ENCODE measurements at regions not wholly inside any gene's neighbourhood (a gene's known extent, or its start where the extent isn't known, plus 50 kb on each side); places are given as distances from the start of the nearest gene placed in this dataset.

DNA sequence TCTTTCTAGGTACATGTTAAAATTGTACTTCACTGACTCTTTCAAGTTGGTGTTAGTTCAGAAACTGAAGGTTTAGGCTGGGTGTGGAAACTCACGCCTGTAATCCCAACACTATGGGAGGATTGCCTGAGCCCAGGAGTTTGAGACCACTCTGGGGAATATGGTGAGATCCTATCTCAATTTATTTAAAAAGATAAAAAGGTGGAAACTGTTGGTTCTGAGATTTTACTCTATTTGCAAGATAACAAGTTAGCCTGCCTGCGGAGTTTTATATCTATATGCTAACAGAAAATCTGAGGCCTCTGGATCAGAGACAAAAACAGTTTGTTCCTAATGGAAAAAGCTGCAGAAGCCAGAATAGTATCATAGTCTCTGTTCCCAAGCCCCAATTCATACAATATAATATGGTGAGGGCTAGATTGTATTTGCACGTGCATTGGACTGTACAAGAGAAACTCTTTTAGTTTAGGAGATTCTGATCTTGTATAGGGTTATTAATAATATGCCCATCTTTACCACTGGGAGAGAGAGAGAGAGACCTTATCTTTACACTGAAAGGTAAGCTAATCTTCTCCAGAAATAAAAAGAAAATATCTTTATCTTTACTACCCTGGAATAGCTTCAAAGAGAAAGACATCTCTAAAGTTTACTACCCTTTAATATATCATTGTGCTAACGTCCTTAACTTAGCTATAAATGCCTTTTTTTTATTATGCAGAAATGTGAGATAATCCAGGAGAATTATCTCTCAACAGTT, 1267.6 kb downstream of the OTOL1 start:
- DNase-seq: no peak

DNA sequence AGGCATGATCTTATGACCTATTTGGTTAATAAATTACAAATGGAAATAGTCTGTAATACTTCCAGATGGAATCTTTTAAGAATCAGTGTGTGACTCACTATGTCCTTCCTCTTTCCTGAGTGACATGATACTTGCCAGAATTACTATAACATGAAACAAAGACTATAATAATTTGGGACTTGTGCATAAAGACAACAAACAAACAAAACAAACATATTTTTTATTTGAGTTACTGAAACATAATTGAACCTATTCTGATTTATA, 1268.1 kb downstream of the OTOL1 start:
- no peak for DNase-seq

DNA sequence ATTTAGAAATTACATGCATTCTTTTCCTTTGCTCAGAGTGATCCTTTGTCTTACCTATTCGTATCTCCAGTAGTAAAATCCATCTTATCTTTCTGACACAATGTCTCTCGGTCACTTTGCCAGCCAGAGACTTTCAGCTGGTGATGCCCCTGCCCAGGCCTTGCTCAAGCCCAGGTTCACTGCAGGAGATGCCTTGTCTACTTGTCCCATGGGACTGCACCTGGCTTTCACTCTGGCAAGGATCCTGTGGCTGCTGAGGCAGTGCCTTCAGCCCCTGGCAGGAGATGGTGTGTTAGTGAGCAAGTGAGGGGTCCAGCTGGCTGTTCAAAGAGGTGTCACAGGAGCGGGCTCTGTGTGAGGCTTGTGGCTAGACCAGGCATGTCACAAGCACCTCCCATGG, 1268.9 kb downstream of the OTOL1 start:
- no peak for DNase-seq

DNA sequence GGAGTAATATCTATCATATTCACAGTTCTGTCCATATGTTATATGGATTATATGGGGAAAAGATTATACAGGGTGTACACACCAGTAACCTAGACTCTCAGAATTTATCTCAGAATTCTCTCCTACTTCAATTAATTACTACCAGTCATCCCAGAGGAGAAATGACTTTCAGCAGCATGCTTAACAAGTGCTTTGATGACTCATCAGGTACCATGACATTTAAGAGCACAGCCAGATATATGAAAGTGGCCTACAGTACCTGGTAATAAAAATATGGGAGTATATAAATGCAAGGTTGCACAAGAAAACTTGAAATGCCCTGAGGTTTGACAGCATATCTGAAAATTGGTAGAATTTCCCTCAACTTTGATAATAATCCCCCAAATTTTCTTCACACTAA, 1273.0 kb downstream of the OTOL1 start:
- DNase-seq: no peak

DNA sequence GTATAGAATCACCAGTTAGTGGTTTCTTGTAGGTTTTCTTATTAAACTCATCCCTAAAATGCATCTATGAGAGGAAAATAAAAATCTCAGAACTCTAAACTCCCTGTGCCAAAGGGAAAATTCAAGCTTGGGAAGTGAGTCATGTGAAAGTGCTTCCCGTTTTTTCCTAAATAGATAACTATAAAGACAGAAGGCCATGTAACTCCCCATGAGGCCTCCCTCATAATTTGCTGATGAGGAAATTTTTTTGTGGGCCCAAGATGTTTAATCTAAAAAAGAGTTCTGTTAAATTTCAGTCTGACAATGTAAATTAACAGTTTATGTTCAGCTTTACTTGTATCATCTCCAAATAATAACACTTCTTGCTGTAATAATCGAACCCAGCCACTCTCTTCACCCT, 1273.9 kb downstream of the OTOL1 start:
- DNase-seq: no peak

DNA sequence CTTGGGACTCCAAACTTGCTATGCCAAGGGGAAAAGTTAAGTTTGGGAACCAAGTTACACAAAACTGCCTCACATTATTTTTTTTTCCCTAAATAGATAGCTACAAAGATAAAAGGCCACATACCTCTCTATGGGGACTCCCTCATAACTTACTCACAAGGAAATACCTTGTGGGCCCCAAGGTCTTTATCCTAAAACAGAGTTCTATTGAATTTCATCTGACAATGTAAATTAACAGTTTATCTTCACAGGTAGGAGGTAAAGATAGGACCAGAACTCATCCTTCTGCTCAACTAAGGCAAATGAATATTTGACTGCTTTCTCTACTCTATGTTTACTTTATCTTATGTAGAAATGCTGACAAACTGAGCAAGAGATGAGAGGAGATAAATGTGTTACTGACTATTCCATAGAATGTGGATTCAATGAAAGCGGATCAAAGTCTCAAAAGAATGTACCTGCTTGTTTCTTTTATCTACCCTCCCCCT, 1278.0 kb downstream of the OTOL1 start:
- no peak for DNase-seq

DNA sequence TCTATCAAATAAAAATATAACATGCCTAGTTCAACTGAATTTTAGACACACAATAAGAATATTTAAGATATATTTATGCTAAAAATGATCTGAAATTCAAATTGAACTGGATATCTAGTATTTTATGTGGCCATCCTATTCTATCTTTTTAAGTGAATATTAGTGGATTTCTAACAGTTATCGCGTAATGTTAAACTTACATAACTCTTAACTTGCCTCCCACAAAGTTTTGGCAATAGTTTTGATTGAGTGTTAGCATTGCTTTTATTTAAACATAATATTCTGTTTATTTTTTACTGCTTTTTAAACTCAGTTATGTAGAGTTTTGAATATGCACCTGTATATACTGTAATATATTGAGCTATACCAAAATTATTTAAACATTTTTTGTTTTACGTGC, 1279.5 kb downstream of the OTOL1 start:
- no peak for DNase-seq

DNA sequence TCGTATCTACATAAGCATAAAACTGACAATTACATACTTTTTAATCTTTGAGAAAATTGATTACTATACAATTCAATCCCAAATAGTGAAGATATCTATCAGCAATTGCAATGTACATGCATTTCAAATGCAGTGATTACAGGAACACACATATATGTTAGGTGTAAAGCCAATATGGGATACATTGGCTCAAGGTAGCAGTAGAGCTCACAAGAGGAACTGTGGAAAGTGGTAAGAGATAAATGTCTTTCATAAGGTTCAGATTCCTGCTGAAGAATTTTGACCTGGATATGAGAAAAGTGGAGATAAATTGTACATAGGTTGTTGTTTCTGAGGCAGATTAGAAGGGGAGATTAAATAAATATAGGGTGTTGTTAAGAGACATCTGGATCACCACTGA, 1280.5 kb downstream of the OTOL1 start:
- no peak for DNase-seq

DNA sequence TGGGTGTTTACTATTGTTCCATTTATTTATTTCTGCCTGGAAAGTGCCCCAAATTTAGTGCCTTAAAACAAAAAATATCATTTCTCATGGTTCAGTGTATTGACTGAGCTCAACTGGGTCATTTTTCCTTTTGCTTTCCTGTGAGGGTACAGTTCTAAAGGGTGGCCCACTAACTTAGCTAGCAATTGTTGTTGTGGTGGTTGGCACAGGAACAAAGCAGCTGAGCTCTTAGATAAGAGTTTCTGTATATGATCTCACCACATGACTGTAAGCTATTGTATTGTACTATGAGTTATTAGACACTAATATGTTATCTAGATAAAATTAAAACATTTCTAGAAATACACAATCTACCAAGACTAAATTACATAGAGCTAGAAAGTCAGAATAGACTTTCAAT, 1283.7 kb downstream of the OTOL1 start:
- no peak for DNase-seq

DNA sequence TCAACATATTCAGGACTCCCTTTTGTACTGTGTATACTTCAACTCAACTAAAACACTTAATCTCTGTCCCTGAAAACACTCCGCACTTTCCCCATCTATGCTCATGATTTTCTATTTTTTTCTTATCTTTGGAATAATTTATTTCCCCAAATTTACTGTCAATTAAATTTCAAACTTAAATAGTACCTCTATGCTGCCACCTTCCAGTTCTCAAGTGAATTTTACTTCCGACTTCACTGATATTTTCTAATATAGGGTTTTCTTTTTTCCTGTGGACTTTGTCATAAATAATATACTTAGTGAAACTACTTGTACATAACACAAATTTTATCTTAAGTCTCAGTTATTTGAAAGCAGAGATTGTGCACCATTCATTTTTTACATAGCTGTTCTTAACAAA, 1303.3 kb downstream of the OTOL1 start:
- no peak for DNase-seq

DNA sequence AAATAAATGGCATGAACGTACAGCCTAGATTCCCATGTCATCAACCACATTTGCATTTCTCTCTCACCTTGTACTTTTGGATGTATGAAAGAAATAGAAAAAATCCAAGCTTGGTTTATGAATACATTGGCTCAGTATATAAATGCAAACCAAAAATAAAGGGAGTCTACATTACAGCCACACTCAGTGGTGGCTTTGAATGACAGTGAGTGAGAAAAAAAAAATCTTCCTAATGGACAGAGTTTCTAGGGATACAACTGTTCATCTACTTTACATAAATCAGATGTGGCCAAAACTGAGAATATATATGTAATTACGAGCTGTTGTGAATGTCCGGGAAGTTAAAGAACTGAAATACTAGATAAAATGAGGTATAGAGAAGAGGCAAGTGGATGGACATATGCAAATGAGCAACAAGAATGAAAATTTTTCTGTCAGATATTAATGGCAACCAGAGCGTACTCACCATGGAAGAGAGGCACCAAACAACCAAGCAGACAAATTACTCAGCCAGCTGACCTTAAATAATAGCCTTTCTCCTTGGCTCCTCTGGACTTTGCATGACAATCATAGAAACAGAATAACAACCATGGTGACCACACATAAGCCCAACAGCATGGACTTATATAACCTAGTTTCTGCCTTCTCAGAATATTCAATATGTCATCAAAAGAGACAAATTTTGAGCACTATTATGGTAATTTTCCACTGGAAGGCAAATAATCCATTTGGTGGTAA, 1305.8 kb downstream of the OTOL1 start:
- DNase-seq: no peak

DNA sequence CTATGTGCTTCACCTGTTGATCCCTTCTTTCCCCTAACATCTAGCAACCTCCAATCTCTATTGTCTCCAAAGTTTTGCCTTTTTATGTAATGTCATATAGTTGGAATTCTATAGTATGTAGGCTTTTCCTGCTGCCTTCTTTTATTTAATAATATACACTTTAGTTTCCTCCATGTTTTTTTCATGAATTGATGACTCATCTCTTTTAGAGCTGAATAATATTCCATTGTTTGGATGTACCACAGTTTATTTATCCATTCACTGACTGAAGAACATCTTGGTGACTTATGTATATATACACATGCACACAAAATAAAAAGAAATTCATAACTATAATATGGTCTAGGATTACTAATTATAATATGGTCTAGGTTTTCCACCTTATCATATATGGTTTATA, 1314.2 kb downstream of the OTOL1 start:
- DNase-seq: no peak

DNA sequence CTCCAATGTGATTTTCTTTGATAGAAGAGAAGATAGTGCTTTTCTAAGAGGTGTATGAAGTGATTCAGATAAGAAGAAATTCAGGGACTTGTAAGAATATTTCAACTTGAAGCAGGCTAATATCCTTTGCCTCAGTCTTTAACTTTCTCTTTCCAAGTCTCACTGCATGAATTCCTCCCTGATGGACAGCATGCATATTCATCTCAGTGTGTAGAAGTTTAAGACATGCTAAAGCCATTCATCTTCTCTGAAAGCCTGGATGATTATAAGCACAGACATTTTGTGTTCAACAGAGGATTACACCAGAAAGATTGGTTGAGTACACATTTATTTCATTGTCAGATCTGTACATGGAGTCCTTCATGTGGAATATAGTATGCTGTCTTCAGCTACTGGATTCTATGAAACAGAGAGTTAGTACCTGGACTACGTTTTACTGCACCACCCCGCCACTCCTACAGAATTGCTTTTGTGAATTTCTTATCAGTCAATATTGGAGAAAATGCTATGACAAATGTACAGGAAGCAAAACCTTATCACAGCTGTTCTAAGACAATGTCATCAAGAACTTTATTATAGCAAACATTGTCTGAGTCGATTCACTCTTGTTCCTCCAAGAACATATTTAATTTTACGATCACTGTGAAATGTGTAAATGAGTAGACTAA, 1346.1 kb downstream of the OTOL1 start:
- no peak for DNase-seq

DNA sequence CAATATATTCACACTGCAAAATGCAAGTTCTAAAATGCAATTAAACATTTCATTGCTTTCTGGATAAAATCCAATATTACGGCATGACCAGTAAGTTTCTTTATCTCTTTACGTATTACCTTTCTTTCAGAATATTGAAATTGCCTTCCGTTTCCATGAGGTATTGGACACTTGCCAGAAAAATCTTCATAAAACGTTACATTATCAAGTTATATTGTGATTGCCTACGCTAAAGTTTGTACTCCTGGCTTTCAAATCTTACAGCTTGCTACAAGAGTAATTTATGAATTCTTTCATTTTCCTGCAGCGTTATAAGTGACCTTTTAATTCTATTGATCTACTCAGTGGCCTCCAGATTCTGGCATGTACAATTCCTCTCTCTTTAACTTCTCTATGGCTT, 1349.3 kb downstream of the OTOL1 start:
- no peak for DNase-seq

DNA sequence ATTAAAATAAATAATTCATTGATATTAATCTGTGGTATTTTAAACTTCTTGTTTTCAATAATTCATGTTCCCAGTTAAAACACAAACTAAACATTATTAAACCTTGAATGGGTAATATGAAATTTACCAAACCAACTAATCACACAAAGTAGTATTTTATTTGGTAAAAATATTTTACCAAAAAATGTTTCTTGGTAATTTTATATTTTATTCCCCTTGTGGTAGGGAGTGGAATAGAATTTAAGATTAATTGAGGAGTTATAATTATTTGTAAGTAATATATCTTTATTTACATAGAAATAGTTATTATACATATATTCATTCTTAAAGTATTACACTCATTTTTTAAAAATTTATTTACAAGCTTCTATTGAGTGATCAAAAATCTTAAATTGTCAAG, 1350.9 kb downstream of the OTOL1 start:
- no peak for DNase-seq

DNA sequence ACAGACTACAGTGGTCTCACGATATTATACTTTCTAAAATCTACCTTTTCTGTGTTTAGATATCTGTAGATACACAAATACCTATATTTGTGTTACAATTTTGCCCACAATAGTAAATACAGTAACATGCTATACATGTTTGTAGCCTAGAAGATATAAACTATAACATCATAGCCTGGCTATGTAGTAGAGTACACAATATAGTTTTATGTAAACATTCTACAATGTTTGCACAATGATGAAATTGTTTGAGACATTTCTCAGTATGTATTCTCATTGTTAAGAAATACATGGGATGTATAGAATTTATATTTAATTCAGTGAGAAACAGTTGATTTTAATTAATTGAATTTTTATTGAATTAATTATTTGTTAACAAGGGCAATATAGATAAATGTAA, 1367.0 kb downstream of the OTOL1 start:
- DNase-seq: no peak

DNA sequence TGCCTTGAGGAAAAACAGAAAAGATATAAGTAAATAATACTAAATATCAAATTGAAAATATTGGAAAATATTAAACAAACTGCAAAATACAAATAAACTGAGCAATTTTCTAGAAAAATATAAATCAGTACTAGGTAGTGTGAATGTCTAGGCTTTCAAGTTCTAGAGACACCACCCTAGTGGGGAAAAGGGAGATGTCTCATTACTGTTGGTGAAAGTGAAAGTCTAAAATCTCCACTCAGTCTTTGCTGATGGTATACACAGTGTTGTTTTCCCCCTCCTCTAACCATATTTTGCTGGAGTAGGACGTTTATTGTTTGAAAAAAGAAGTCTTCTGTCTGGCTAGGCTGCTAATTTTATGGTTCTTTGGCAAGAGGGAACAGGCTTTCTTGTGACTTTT, 1368.9 kb downstream of the OTOL1 start:
- no peak for DNase-seq

DNA sequence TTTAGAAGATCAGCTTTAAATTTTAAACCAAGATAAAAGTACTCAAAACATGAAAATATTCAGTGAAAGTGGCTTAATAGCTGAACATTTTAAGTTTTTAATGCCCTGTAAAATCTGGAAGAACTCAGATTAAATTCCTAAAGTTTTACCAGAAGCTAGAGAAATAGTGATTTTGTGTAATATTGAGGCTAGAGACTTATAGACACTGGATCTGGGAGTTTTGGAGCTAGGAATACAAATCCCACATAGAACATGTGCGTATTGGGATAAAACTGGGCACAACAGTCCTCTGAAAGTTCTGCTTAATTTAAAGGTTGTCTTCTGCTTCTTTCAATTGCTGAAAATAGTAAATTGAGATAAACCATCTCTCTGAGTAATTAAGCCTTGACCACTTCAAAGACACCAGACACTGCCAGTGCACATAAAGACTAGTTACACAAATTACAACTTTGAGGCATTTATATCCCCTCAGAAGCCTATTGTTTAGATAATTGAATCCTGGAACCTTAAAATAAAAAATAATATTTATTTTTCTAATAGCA, 1382.5 kb downstream of the OTOL1 start:
- no peak for DNase-seq

DNA sequence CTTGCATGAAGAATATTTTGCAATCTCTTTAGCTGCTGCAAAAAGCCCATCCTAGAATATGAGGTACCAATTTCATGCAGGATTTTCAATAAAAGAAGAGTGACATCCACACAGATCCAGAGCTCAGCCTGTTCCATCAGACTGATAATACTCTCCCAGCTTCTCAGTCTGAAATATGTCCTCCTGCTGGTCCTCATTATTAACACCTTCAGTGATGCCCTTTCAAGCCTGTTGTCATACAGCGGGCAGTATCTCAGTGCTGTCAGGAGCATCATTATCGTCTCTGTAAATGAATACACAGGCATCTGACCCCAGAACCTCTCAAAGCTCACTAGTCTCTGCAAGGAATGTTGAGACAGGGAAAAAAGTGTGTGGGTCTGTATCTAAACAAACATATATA, 1387.8 kb downstream of the OTOL1 start:
- DNase-seq: no peak

DNA sequence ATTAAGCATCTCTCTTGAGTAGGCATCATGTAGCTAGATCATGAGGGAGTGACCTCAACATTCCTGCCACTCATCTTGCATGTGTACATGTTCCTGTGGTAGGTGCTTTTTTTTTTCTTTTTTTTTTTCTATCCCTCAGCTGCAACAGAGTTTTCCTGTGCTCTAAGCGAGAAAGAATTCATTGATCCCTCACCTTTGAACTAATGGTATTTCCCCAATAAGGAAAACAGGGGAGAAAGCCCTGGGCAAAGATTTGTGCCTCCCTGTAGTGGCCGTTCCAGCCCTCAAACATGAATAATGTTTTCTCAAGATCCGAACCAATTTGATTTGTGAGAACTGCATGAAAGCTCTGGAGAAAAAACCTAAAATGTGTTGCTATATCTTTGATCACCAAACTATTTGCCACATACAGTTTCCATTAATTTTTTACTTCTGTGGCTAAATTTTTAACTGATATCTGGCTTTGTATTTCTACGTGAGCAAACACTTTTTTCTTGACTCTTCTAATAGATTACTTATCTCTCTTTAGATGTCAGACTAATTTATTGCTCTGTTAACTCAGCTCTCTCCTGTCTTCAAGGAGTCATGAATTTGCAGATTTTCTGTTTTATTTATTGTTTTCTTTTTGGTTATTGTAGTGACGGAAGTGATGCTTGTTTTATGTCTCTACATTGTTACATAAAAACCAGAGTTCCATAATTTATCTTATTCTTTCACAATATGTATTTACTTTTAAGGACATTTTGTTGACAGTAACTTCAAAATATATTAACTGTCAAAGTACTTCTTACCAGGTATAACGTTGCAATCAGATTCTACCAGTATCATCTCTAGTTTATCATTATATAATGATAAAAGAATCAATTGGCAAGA, 1396.5 kb downstream of the OTOL1 start:
- no peak for DNase-seq

DNA sequence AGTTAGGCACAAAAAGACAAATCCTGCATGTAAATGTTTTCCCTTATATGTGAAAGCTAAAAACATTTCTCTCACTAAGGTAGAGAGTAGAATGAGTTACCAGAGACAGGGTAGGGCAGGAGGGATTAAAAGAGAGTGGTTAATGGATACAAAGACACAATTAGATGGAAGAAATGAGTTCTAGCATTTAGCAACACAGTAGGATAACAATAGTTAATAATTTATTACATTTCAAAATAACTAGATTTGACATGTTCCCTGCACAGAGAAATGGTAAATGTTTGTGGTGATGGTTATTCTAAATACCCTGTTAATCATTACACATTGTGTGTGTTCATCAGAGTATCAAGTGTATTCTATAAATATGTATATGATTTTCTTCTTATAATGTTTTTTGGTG, 1400.7 kb downstream of the OTOL1 start:
- no peak for DNase-seq

DNA sequence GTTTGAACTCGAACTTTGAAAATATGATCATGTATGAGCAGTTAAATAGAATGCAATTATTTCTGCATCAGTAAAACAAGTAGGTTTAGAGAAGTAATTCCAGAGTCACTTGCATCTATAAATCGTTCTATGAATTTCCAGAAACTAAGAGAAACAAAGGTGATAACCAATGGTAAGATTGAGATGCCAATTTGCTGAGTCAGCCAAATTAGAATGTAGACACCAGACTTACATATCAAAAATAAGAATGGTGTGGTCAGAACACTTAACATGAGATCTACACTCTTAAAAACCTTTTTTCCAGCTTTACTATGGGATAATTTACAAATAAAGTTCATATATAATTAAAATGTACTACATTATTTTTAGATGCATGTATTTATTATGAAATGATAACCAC, 1435.9 kb downstream of the OTOL1 start:
- no peak for DNase-seq

DNA sequence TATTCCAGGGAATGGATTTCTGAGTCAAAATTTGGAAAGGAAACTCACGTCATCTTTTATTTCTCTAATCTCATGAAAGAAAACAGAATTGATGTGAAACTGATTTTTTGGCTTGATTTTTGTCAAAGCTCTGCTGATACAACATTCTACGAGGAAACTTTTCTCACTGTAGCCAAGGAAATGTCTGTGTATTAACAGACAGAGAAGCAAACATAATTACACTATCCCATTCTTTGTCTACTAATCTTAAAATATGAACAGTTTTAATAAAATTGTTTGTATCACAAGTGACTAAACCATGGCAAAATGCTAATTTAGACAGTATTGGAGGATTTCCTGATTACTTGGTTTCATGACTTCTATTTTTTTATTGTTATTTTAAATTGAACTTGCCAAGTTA, 1437.0 kb downstream of the OTOL1 start:
- no peak for DNase-seq
